Peyer's patch (tissue), 4 donors: ENCODE measurements at regions not wholly inside any gene's neighbourhood (a gene's known extent, or its start where the extent isn't known, plus 50 kb on each side); places are given as distances from the start of the nearest gene placed in this dataset.

Experiments used
- CTCF ChIP-seq, 6 experiments: fragments of 450-650 bp in 4 of 6; fragments of 200-600 bp in 2 of 6; sonication (generic) in 1 of 6; IDR thresholded peaks; one replicate each; pipeline ENCODE4 v1.5.1; 2017 to 2019; ENCODE audit warnings: antibody characterized with exemption in 6 of 6, mild to moderate bottlenecking in 3 of 6, moderate library complexity in 1 of 6
- POLR2A ChIP-seq, 2 donors: fragments of 450-650 bp; IDR thresholded peaks; one replicate each; pipeline ENCODE4 v1.5.1; 2017; ENCODE audit warnings: antibody characterized with exemption in 2 of 2, mild to moderate bottlenecking in 2 of 2, moderate library complexity in 2 of 2

GRCh38 chr2:48202863-48203642, 111.4 kb upstream of the FOXN2 start:
- TF ChIP-seq CTCF (IDR thresholded peaks at IDR 0.05) (no peak), POLR2A (IDR thresholded peaks at IDR 0.05) (no peak)
